ENCODE measurements at regions not wholly inside any gene's neighbourhood (a gene's known extent, or its start where the extent isn't known, plus 50 kb on each side); places are given as distances from the start of the nearest gene placed in this dataset.

- Histone ChIP-seq H3K79me2 (ENCODE audit: control insufficient read depth, insufficient read depth, low read length) (no peaks in the 10 kb centered on the region), H3K4me3 (no peak overlapping the region), H3K9ac (ENCODE audit: control insufficient read depth, insufficient read depth, low read length) (no peak overlapping the region), H3K27me3 (replicated peaks in 1 of 2; ENCODE audit: control insufficient read depth in 2 of 2, insufficient read depth in 2 of 2, low read length in 1 of 2) (no peaks in the 10 kb centered on the region), H3K4me2 (ENCODE audit: control insufficient read depth, insufficient read depth) (no peak overlapping the region), H3K36me3 (ENCODE audit: control insufficient read depth in 2 of 2, insufficient read depth in 2 of 2, low read length in 1 of 2) (no peaks in the 10 kb centered on the region), H3K9me3 (replicated peaks; ENCODE audit: control insufficient read depth, insufficient read depth, low read length) (no peaks in the 10 kb centered on the region), H3K4me1 (ENCODE audit: control insufficient read depth, insufficient read depth, low read length) (no peaks in the 10 kb centered on the region), H4K20me1 (ENCODE audit: control insufficient read depth, insufficient read depth) (no peaks in the 10 kb centered on the region), H2AFZ (ENCODE audit: control insufficient read depth, low read depth, low read length) (no peak overlapping the region), H3K27ac (ENCODE audit: control insufficient read depth, insufficient read depth) (no peak overlapping the region)
- intact Hi-C loops (cut with micrococcal nuclease; ENCODE audit: unreplicated experiment) (no loop called here), in situ Hi-C loops (cut with MboI) (no loop called here)
- no TSS peak for BruUV-seq (replicated peaks)
- no peak for ATAC-seq
- CTCF ChIA-PET: interaction anchor here (0.7 to 1.8 kb wide), 4 partner anchors 9 to 34 kb away, joined by 3 to 9 read pairs (median 4); no protein-coding TSS in a partner anchor
- POLR2A ChIA-PET: interaction anchor here (0.6 kb wide), 4 partner anchors 9 to 301 kb away, joined by 3 to 6 read pairs (median 4); no protein-coding TSS in a partner anchor
- TF ChIP-seq EGR1 (IDR thresholded peaks at IDR 0.05; ENCODE audit: borderline replicate concordance in 1 of 2, low read depth in 2 of 2, low read length in 2 of 2) (no peak), CREM (IDR thresholded peaks at IDR 0.05; ENCODE audit: low read depth) (no peak), ATF2 (IDR thresholded peaks at IDR 0.05; ENCODE audit: low read length) (no peak), IRF4 (IDR thresholded peaks at IDR 0.05; ENCODE audit: low read depth, low read length) (no peak)
- RAD21 ChIA-PET (ENCODE audit: unreplicated experiment): interaction anchor here (0.8 to 1.0 kb wide), 3 partner anchors 14 to 90 kb away, joined by 3 read pairs; no protein-coding TSS in a partner anchor
- SMC1A ChIA-PET (ENCODE audit: uncharacterized antibody, unreplicated experiment): interaction anchor here (0.6 to 1.7 kb wide), 7 partner anchors 8 to 1080 kb away, joined by 3 to 8 read pairs (median 5); no protein-coding TSS in a partner anchor
- no peak for FAIRE-seq
- DNase-seq (ENCODE audit: low read depth, low spot score): no peak
- WGBS (ENCODE audit: insufficient coverage, insufficient replicate concordance, low lambda C conversion rate, missing lambda C conversion rate): 29% methylated on average over 2 of the region's 2 CpGs
These were observed 95.9 kb downstream of the TXNL1 start for GRCh38 chr18:56542476-56542875.

GRCh38 chr18:56541793-56542192 lies 96.6 kb downstream of the TXNL1 start:
- no peak overlapping the region for H2AFZ ChIP-seq (ENCODE audit: control insufficient read depth, low read depth, low read length)
- no peaks in the 10 kb centered on the region for H4K20me1 ChIP-seq (ENCODE audit: control insufficient read depth, insufficient read depth)
- DNase-seq (ENCODE audit: low read depth, low spot score) (no peak), FAIRE-seq (no peak), ATAC-seq (peak; percentile 84)
- ChIA-PET RAD21 (ENCODE audit: unreplicated experiment) (interaction anchor here (1.0 to 1.4 kb wide), 2 partner anchors 11 to 90 kb away, joined by 3 to 9 read pairs; no protein-coding TSS in a partner anchor), CTCF (interaction anchor here (1.3 to 1.8 kb wide), 4 partner anchors 10 to 34 kb away, joined by 4 to 9 read pairs (median 5); no protein-coding TSS in a partner anchor), SMC1A (ENCODE audit: uncharacterized antibody, unreplicated experiment) (interaction anchor here (0.8 to 2.6 kb wide), 8 partner anchors 8 to 43 kb away, joined by 3 to 9 read pairs (median 4); no protein-coding TSS in a partner anchor), POLR2A (interaction anchor here (0.8 to 1.5 kb wide), 2 partner anchors 10 to 66 kb away, joined by 3 to 6 read pairs; no protein-coding TSS in a partner anchor)
- H3K9me3 ChIP-seq (replicated peaks; ENCODE audit: control insufficient read depth, insufficient read depth, low read length): no peaks in the 10 kb centered on the region
- no peaks in the 10 kb centered on the region for H3K4me1 ChIP-seq (ENCODE audit: control insufficient read depth, insufficient read depth, low read length)
- no peak overlapping the region for H3K27ac ChIP-seq (ENCODE audit: control insufficient read depth, insufficient read depth)
- in situ Hi-C loops (cut with MboI): no loop called here
- H3K36me3 ChIP-seq (ENCODE audit: control insufficient read depth in 2 of 2, insufficient read depth in 2 of 2, low read length in 1 of 2): no peaks in the 10 kb centered on the region
- no peaks in the 10 kb centered on the region for H3K27me3 ChIP-seq (replicated peaks in 1 of 2; ENCODE audit: control insufficient read depth in 2 of 2, insufficient read depth in 2 of 2, low read length in 1 of 2)
- H3K4me3 ChIP-seq: no peak overlapping the region
- H3K79me2 ChIP-seq (ENCODE audit: control insufficient read depth, insufficient read depth, low read length): no peaks in the 10 kb centered on the region
- intact Hi-C loops (cut with micrococcal nuclease; ENCODE audit: unreplicated experiment): no loop called here
- no TSS peak for BruUV-seq (replicated peaks)
- H3K9ac ChIP-seq (ENCODE audit: control insufficient read depth, insufficient read depth, low read length): no peak overlapping the region
- 0% methylated on average over 2 of the region's 2 CpGs for WGBS (ENCODE audit: insufficient coverage, insufficient replicate concordance, low lambda C conversion rate, missing lambda C conversion rate)
- no peak overlapping the region for H3K4me2 ChIP-seq (ENCODE audit: control insufficient read depth, insufficient read depth)
- TF ChIP-seq BCLAF1 (IDR thresholded peaks at IDR 0.05) (no peak), ZNF24 (IDR thresholded peaks at IDR 0.05) (no peak), FOXK2 (IDR thresholded peaks at IDR 0.05) (no peak), KDM1A (IDR thresholded peaks at IDR 0.05; ENCODE audit: borderline replicate concordance) (no peak), SMC3 (IDR thresholded peaks at IDR 0.05; ENCODE audit: borderline replicate concordance, low read length) (no peak), EP300 (IDR thresholded peaks at IDR 0.05; ENCODE audit: borderline replicate concordance in 1 of 2, control insufficient read depth in 1 of 2, low read depth in 2 of 2, low read length in 2 of 2) (no peak), RAD51 (IDR thresholded peaks at IDR 0.05) (no peak), ETV6 (conservative IDR thresholded peaks at IDR 0.05 in 1 of 2, IDR thresholded peaks at IDR 0.05 in 1 of 2; ENCODE audit: borderline replicate concordance in 1 of 2, low read depth in 1 of 2) (no peak), SPI1 (IDR thresholded peaks at IDR 0.05; ENCODE audit: borderline replicate concordance, insufficient read depth, low read depth, low read length) (no peak)
